Thyroid gland (tissue), 4 donors: ENCODE measurements at regions not wholly inside any gene's neighbourhood (a gene's known extent, or its start where the extent isn't known, plus 50 kb on each side); places are given as distances from the start of the nearest gene placed in this dataset.

Experiments used
- POLR2A ChIP-seq, 2 donors: fragments of 450-650 bp; IDR thresholded peaks; one replicate each; pipeline ENCODE4 v1.6.1; 2017; ENCODE audit warnings: antibody characterized with exemption in 2 of 2, mild to moderate bottlenecking in 2 of 2, moderate library complexity in 1 of 2
- TF ChIP-seq, protein P1 (sequence below), 6 experiments: fragments of 200-600 bp in 3 of 6; fragments of 450-650 bp in 3 of 6; sonication (generic) in 3 of 6; IDR thresholded peaks; one replicate each; pipeline ENCODE4 v1.5.1; 2016 to 2019; ENCODE audit warnings: antibody characterized with exemption in 6 of 6, mild to moderate bottlenecking in 2 of 6, inconsistent platforms in 1 of 6, moderate library complexity in 1 of 6

GRCh38 chr4:151568966-151569365, 160.0 kb downstream of the FHIP1A start:
- TF ChIP-seq POLR2A (IDR thresholded peaks at IDR 0.05), result no peak
- TF ChIP-seq, protein P1, sequence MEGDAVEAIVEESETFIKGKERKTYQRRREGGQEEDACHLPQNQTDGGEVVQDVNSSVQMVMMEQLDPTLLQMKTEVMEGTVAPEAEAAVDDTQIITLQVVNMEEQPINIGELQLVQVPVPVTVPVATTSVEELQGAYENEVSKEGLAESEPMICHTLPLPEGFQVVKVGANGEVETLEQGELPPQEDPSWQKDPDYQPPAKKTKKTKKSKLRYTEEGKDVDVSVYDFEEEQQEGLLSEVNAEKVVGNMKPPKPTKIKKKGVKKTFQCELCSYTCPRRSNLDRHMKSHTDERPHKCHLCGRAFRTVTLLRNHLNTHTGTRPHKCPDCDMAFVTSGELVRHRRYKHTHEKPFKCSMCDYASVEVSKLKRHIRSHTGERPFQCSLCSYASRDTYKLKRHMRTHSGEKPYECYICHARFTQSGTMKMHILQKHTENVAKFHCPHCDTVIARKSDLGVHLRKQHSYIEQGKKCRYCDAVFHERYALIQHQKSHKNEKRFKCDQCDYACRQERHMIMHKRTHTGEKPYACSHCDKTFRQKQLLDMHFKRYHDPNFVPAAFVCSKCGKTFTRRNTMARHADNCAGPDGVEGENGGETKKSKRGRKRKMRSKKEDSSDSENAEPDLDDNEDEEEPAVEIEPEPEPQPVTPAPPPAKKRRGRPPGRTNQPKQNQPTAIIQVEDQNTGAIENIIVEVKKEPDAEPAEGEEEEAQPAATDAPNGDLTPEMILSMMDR (IDR thresholded peaks at IDR 0.05), result no peak
